Tibial nerve (tissue), 4 donors: ENCODE measurements at regions not wholly inside any gene's neighbourhood (a gene's known extent, or its start where the extent isn't known, plus 50 kb on each side); places are given as distances from the start of the nearest gene placed in this dataset.

Source experiments
- CTCF ChIP-seq, 5 experiments: fragments of 200-600 bp in 3 of 5; fragments of 450-650 bp in 2 of 5; sonication (generic) in 3 of 5; IDR thresholded peaks; one replicate each; pipeline ENCODE4 v1.5.1; 2016 to 2019; ENCODE audit warnings: antibody characterized with exemption in 5 of 5, mild to moderate bottlenecking in 3 of 5, moderate library complexity in 2 of 5
- EP300 ChIP-seq, 2 donors: sonication (generic); formaldehyde crosslinking; IDR thresholded peaks; one replicate each; pipeline ENCODE4 v1.6.1; 2017; ENCODE audit warnings: antibody characterized with exemption in 2 of 2, mild to moderate bottlenecking in 1 of 2
- POLR2A ChIP-seq, 2 donors: fragments of 450-650 bp; IDR thresholded peaks; one replicate each; pipeline ENCODE4 v1.6.1; 2017; ENCODE audit warnings: antibody characterized with exemption in 2 of 2, mild to moderate bottlenecking in 2 of 2, moderate library complexity in 2 of 2

DNA sequence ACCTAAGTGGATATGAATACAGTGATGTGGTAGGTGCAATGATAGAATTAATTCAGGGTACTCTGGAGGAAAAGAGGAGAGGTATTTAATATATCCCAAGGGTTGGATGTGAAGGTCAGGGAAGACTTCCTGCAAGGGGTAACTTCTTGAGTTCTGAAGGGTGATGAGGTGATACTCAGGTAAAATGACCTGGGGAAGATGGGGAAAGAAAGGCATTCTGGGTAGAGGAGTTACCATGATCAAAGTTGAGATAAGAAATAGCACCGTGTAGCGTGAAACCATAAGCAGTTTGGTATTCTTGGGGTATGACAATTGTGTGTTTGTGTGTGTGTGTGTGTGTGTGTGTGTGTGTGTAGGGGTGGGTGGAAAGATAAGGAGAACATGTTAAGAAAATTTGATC, 270.4 kb upstream of the LCORL start:
- no peak for TF ChIP-seq CTCF (IDR thresholded peaks at IDR 0.05)
- no peak for TF ChIP-seq POLR2A (IDR thresholded peaks at IDR 0.05)
- no peak for TF ChIP-seq EP300 (IDR thresholded peaks at IDR 0.05)
